ENCODE measurements at regions not wholly inside any gene's neighbourhood (a gene's known extent, or its start where the extent isn't known, plus 50 kb on each side); places are given as distances from the start of the nearest gene placed in this dataset.
A peak's percentile ranks its signal among the peaks of the same experiment; 100 is the strongest.
"Not testable (repeated sequence)": the region's sequence is repeated elsewhere in the genome, so short reads cannot be mapped to it uniquely, and the experiment has no call there.

DNA sequence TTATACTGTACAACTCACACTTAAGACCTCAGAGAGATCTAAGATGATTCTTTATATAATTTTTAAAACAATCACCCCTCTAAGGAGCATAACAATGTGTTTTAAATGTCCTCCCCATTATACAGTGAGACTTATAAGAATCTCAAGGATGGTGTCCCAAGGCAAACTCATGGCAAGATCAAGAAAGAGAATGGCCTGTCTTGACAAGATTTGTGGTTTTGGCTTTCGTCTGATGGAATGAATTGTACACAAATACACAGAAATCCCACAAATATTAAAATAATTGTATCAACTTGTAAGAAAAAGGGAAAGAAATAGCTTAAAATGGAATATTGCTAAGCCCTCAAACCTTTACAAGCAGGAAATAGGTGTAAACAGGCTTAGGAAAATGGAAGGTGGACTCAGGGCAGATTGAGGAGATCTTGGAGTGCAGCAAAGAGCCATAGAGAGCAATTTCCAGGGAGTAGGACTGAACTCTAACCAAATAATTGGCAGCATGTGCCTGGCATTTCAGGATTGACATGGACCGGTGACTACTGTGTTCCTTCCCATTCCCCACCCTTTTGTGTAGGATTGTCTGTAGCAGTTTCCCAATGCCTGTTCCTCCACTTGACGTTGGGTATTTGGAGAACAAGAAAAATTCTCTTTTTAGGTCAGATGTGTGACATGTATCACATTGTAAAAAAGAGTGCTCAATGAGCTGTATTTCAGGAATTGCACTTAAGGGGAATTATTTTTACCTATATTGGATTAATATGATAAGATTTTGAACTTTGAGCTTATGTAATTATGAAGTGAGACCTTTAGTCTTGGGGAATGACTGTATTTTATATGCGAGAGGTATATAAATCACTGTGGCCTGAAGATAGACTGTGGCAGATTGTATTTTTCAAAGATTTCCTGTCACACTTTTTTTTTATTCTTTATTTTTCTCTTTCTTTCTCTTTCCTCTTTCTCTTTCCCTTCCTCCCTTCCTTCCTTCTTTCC lies 317.8 kb upstream of the SLITRK3 start:
- FAIRE-seq, result no peak

DNA sequence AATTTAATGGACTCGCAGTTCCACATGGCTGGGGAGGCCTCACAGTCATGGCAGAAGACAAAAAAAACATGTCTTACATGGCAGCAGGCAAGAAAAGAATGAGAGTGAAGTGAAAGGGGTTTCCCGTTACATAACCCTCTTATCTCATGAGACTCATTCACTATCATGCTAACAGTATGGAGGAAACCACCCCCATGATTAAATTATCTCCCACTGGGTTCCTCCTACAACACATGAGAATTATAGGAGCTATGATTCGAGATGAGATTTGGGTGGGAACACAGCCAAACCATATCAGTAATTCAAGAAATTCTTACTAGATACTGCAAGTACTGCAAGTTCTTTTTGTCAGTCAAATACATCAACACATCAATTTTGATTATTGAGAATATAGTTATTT lies 311.4 kb upstream of the SLITRK3 start:
- FAIRE-seq, result no peak

DNA sequence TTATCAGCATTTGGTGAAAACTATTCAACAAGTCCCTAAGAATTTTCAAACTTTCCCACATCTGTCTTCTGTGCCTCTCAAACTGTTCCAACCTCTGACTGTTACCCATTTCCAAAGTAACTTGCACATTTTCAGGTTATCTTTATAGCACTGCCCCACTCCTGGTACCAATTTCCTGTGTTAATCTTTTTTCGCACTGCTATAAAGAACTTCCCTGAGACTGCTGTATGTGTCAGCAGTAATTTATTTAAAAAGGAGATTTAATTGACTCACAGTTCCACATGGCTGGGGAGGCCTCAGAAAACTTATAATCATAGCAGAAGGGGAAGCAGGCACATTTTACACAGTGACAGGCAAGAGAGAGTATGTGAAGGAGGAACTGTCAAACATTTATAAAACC lies 310.9 kb upstream of the SLITRK3 start:
- FAIRE-seq, result no peak

DNA sequence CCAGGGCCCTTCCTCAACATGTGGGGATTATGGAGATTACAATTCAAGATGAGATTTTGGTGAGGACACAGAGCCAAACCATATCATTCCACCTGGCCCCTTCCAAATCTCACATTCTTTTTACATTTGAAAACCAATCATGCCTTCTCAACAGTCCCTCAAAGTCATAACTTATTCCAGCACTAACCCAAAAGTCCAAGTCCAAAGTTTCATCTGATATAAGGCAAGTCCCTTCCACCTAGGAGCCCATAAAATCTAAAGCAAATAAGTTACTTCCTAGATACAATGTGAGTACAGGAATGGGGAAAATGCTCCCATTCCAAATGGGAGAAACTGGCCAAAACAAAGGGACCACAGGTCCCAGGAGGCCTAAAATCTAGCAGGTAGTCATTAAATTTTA lies 309.5 kb upstream of the SLITRK3 start:
- FAIRE-seq, result peak; percentile 43

DNA sequence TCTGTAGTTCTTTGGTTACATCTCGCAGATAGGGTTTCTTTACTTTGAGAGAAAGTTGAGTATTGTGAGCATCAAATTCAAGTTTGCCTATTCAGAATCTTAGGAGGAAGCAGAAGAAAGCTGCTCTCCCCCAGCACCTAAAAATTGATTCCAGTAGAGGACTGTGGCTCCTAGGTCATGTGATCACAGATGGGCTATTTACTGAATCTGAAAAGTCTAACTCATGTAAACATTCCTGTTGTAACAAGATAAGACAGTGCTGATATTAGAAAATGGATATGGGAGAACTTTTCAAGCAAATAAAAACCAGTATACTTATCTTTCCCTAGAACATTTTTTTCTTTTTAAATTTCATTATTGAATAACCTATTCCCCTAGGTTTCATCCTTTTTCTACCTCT lies 308.4 kb upstream of the SLITRK3 start:
- FAIRE-seq, result no peak

GRCh38 chr3:165503825-165504224 lies 307.6 kb upstream of the SLITRK3 start:
- no peak for FAIRE-seq

DNA sequence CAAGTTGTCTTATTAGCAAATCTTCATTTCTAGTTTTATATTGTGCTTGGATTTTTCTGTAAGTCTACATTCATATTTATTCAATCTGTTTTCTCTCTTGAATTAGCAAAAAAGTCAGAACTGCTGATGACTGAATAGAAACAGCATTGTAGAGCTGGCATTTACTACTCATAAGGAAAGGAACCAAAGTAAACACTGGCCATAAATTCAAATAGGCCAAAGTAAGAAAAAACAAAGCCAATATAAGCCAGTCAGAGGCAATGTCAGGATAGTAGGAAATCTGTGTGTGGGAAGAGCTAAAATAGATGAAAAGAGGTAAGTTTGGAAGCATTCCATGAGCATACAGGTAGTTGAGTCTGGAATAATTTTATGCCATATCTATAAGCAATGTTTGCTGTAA lies 307.2 kb upstream of the SLITRK3 start:
- no peak for FAIRE-seq

- FAIRE-seq, result no peak
Measured at GRCh38 chr3:165502707-165503106, 306.5 kb upstream of the SLITRK3 start.

DNA sequence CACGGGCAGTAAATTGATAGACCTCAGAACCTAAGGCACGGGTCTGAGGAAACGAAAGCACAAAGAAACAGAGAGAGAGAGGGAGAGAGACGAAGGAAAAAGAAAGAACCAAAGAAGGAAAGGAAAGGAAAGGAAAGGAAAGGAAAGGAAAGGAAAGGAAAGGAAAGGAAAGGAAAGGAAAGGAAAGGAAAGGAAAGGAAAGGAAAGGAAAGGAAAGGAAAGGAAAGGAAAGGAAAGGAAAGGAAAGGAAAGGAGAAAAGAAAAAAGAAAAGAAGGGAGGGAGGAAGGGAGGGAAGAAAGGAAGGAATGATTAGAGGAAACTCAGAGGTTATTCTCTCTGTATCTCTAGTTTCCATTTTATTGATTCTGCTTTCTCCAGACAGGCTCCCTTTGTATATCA lies 302.6 kb upstream of the SLITRK3 start:
- not testable (repeated sequence) for FAIRE-seq

DNA sequence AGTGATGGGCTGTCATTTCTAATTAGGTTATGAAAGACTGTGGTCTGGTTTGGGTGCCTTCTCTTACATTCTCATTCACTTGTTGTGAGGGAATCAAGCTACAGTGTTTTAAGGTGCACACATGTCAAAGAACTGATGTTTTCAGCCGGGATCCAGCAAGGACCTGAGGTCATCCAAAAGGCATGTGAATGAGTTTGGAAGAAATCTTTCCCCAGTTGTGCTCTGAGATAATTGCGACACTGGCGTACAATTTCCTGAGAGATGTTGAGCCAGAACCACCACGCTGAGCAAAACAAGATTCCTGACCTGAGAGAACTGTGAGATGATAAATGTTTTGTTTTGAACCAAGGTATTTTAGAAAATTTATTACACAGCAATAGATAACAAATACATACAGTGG lies 295.3 kb upstream of the SLITRK3 start:
- no peak for FAIRE-seq

DNA sequence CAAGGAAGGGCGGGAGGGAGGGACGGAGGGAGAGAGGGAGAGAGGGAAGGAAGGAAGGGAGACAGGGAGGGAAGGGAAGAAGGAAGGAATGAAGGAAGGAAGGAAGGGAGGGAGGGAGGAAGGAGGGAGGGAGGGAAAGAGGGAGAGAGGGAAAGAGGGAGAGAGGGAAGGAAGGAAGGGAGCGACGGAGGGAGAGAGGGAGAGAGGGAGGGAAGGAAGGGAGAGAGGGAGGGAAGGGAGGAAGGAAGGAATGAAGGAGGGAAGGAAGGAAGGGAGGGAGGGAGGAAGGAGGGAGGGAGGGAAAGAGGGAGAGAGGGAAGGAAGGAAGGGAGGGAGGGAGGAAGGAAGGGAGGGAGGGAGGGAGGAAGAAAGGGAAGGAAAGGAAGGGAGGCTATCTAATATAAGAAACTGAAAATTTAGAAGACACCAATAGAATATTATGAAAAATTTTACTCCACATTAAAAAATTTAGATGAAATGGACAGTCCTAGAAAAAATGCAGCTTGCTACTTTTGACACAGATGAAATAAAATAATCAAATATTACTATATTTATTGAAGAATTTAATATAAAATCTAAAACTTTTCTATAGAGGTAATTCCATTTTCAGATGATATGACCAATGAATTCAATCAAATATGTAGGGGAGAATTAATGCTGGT lies 280.3 kb upstream of the SLITRK3 start:
- no peak for FAIRE-seq

GRCh38 chr3:165466856-165467255 lies 270.7 kb upstream of the SLITRK3 start:
- FAIRE-seq, result no peak

GRCh38 chr3:165464736-165465135 lies 268.6 kb upstream of the SLITRK3 start:
- no peak for FAIRE-seq

- no peak for FAIRE-seq
Measured at GRCh38 chr3:165463531-165463930, 267.3 kb upstream of the SLITRK3 start.

DNA sequence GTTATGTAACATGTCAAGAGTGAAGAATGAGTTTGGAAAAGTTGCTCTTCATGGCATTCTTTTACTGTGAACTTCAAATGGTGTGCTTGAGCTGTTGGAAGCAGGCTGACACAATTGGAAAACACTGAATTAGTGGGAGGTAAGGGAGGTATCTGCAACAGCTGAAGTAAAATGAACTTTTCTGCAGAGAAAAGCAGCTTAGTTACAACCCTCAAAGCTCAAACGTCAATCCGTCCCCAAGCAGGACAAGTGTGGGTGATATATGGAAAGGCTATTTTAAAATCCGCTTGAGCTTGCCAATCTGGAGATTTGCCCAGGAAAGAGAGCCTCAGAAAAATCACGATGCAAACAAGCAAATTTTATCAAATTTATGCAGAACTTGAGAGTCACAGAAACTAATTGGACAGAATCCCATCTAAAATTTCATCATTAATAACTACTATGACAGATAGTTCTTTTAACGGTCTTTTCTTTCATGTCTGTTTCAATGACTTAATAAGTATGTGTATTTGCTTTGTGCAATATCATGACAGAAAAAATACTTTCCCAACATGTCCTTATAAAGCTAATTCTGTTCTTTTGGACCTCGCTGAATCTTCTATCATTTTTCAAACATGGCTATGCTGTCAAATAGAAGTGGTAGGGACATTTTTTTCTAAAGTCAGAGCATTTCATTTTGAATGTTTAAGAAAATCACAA lies 266.6 kb upstream of the SLITRK3 start:
- FAIRE-seq, result no peak

GRCh38 chr3:165459924-165460835 lies 264.0 kb upstream of the SLITRK3 start:
- FAIRE-seq, result no peak

- FAIRE-seq, result no peak
Measured at GRCh38 chr3:165459111-165459510, 262.9 kb upstream of the SLITRK3 start.

DNA sequence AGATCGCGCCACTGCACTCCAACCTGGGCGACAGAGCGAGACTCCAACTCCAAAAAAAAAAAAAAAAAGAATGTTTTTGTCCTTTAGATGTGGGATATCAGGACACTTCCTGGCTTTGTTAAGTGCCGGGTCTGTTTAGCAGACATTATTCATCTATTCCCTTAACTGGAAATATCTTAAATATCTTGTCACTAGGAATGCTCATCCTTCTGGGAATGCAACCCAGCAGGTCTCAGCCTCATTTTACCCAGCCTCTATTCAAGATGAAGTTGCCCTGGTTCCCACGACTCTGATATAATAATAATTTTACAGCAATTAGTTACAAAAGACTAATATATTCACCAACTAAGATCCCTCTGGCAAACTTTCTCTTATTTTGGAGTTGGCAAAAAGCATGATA lies 260.9 kb upstream of the SLITRK3 start:
- no peak for FAIRE-seq

DNA sequence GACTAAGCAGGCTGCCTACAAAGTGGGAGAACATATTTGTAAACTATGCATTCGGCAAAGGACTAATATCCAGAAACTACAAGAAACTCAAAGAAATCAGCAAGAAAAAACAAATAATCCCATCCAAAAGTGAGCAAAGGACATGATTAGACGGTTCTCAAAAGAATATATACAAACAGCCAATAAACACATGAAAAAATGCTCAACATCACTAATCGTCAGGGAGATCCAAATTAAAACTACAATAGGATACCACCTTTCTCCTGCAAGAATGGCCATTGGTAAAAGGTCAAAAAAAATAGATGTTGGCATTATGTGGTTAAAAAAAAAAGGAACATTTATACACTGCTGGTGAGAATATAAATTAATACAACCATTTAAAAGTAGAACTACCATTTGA lies 259.6 kb upstream of the SLITRK3 start:
- no peak for FAIRE-seq

DNA sequence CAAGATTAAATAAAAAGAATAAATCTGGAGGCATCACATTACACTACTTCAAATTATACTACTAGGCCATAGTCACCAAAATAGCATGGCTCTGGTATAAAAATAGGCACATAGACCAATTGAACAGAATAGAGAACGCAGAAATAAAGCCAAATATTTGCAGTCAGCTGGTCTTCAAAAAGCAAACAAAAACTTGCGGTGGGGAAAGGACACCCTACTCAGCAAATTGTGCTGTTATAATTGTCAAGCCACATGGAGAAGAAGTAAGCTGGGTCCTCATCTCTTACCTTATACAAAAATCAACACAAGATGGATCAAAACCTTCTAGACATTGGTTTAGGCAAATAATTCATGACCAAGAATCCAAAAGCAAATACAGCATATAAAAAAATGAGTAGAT lies 259.2 kb upstream of the SLITRK3 start:
- FAIRE-seq, result no peak

GRCh38 chr3:165451371-165452070 lies 255.3 kb upstream of the SLITRK3 start:
- no peak for FAIRE-seq

DNA sequence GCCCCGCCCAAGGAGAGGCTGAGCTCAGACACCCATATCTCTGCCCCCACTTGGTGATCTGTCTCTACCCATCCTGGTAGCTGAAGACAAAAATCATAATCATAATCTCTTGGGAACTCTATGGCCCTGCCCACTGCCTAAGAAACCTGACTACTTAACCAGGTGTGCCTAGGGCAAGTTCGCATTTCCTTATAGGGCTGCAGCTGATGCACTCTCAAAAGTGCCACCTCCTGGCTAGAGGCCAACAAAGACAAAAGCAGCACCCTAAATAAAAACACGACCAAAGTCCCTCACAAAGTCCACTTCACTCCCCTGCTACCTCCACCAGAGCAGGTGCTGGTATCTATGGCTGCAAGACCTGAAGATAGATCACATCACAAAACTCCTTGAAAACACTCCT lies 250.4 kb upstream of the SLITRK3 start:
- FAIRE-seq, result no peak
